ENCODE measurements at regions not wholly inside any gene's neighbourhood (a gene's known extent, or its start where the extent isn't known, plus 50 kb on each side); places are given as distances from the start of the nearest gene placed in this dataset.
"Not testable (repeated sequence)": the region's sequence is repeated elsewhere in the genome, so short reads cannot be mapped to it uniquely, and the experiment has no call there.

GRCh38 chr1:206256935-206257334, 53.6 kb downstream of the SRGAP2 start:
- DNase-seq: not testable (repeated sequence)

GRCh38 chr1:206261473-206261872, 58.1 kb downstream of the SRGAP2 start:
- not testable (repeated sequence) for DNase-seq

GRCh38 chr1:206262424-206262823, 59.1 kb downstream of the SRGAP2 start:
- DNase-seq: not testable (repeated sequence)

GRCh38 chr1:206264916-206265315, 61.6 kb downstream of the SRGAP2 start:
- not testable (repeated sequence) for DNase-seq

- DNase-seq: not testable (repeated sequence)
These were observed 67.8 kb downstream of the SRGAP2 start for GRCh38 chr1:206271153-206271552.

GRCh38 chr1:206273104-206273503, 69.8 kb downstream of the SRGAP2 start:
- DNase-seq: not testable (repeated sequence)

- not testable (repeated sequence) for DNase-seq
These were observed 72.8 kb downstream of the SRGAP2 start for GRCh38 chr1:206276143-206276542.

GRCh38 chr1:206278683-206279082, 75.3 kb downstream of the SRGAP2 start:
- DNase-seq: not testable (repeated sequence)

- not testable (repeated sequence) for DNase-seq
These were observed 77.3 kb downstream of the SRGAP2 start for GRCh38 chr1:206280683-206281082.

- DNase-seq: not testable (repeated sequence)
These were observed 78.7 kb downstream of the SRGAP2 start for GRCh38 chr1:206281912-206282654.

- not testable (repeated sequence) for DNase-seq
These were observed 82.0 kb downstream of the SRGAP2 start for GRCh38 chr1:206285024-206285960.

- not testable (repeated sequence) for DNase-seq
These were observed 84.4 kb downstream of the SRGAP2 start for GRCh38 chr1:206287759-206288158.

GRCh38 chr1:206288453-206288852, 85.1 kb downstream of the SRGAP2 start:
- not testable (repeated sequence) for DNase-seq

- DNase-seq: not testable (repeated sequence)
These were observed 94.0 kb downstream of the SRGAP2 start for GRCh38 chr1:206297145-206298031.

- not testable (repeated sequence) for DNase-seq
These were observed 94.7 kb downstream of the SRGAP2 start for GRCh38 chr1:206298032-206298392.

GRCh38 chr1:206299181-206299791, 95.9 kb downstream of the SRGAP2 start:
- not testable (repeated sequence) for DNase-seq

GRCh38 chr1:206299942-206300341, 96.6 kb downstream of the SRGAP2 start:
- not testable (repeated sequence) for DNase-seq

GRCh38 chr1:206302056-206302455, 98.7 kb downstream of the SRGAP2 start:
- DNase-seq: not testable (repeated sequence)

- not testable (repeated sequence) for DNase-seq
These were observed 104.1 kb downstream of the SRGAP2 start for GRCh38 chr1:206307442-206307841.

- not testable (repeated sequence) for DNase-seq
These were observed 107.6 kb downstream of the SRGAP2 start for GRCh38 chr1:206310948-206311347.

GRCh38 chr1:206311611-206312273, 108.4 kb downstream of the SRGAP2 start:
- DNase-seq: peak; percentile 22
